GM12878 (cell line): ENCODE measurements at regions not wholly inside any gene's neighbourhood (a gene's known extent, or its start where the extent isn't known, plus 50 kb on each side); places are given as distances from the start of the nearest gene placed in this dataset.

ENCODE experiments used
- ATAC-seq: fragments of 200-7000 bp; cut with Tn5 transposase; 3 replicates; pipeline ENCODE4 v1.9.1; 2020; ENCODE audit warnings: mild to moderate bottlenecking, moderate library complexity
- BruUV-seq: library from RNA; stranded (reverse); fragments of 400-500 nt; replicated peaks from 2 replicates; lab custom pipeline; 2021; lab: Mats Ljungman, UMichigan
- CTCF ChIA-PET: fragments of 300-600 bp; sonication (Branson Sonifier 250); formaldehyde crosslinking; extraction: SDS; loops from one replicate; lab custom pipeline; 2021; ENCODE audit warnings: inconsistent platforms; lab: Yijun Ruan, JAX
- POLR2A ChIA-PET: fragments of 350-600 bp; formaldehyde crosslinking; extraction: SDS; loops from one replicate; lab custom pipeline; 2021; ENCODE audit warnings: inconsistent platforms; lab: Charles Lee
- RAD21 ChIA-PET: fragments of 300-600 bp; sonication (Branson Sonifier 250); formaldehyde crosslinking; loops from one replicate; lab custom pipeline; 2023; ENCODE audit warnings: antibody characterized with exemption; ENCODE audit not compliant: unreplicated experiment; lab: Charles Lee
- SMC1A ChIA-PET: fragments of 300-600 bp; sonication (Branson Sonifier 250); formaldehyde crosslinking; loops from one replicate; lab custom pipeline; 2023; ENCODE audit not compliant: unreplicated experiment, uncharacterized antibody; lab: Charles Lee
- DNase-seq: peaks from one replicate; pipeline ENCODE4 v3.0.0-alpha.2; 2011; ENCODE audit warnings: low read depth, low spot score
- FAIRE-seq: peaks from 3 replicates; lab custom pipeline; 2011; peaks lifted over from hg19 to GRCh38; lab: Jason Lieb, UNC
- H2AFZ ChIP-seq: 2 replicates; pipeline ENCODE4 v1.6.0; 2011; ENCODE audit warnings: low read depth, low read length, control low read depth; ENCODE audit not compliant: control insufficient read depth
- H3K27ac ChIP-seq: 2 replicates; pipeline ENCODE4 v1.5.1; 2011; ENCODE audit warnings: control low read depth; ENCODE audit not compliant: control insufficient read depth, insufficient read depth
- H3K27me3 ChIP-seq, 2 experiments: replicated peaks in 1 of 2; 2 replicates each; pipeline versions ENCODE4 v1.6.0 to v1.6.1; 2011; ENCODE audit warnings: low read length in 1 of 2; ENCODE audit not compliant: control insufficient read depth in 2 of 2, insufficient read depth in 2 of 2
- H3K36me3 ChIP-seq, 2 experiments: 2 replicates each; pipeline ENCODE4 v1.5.1; 2011; ENCODE audit warnings: low read length in 1 of 2; ENCODE audit not compliant: control insufficient read depth in 2 of 2, insufficient read depth in 2 of 2
- H3K4me1 ChIP-seq: 2 replicates; pipeline ENCODE4 v1.6.1; 2011; ENCODE audit warnings: mild to moderate bottlenecking, low read length, moderate library complexity, mixed read lengths; ENCODE audit not compliant: control insufficient read depth, insufficient read depth
- H3K4me2 ChIP-seq: 2 replicates; pipeline ENCODE4 v1.6.0; 2011; ENCODE audit warnings: control low read depth; ENCODE audit not compliant: control insufficient read depth, insufficient read depth
- H3K4me3 ChIP-seq: fragments of 200-600 bp; sonication (generic); 2 replicates; pipeline ENCODE4 v1.5.1; 2016
- H3K79me2 ChIP-seq: 2 replicates; pipeline ENCODE4 v1.6.0; 2011; ENCODE audit warnings: low read length; ENCODE audit not compliant: control insufficient read depth, insufficient read depth
- H3K9ac ChIP-seq: 2 replicates; pipeline ENCODE4 v1.8.0; 2011; ENCODE audit warnings: low read length, control low read depth, mixed read lengths; ENCODE audit not compliant: control insufficient read depth, insufficient read depth
- H3K9me3 ChIP-seq: replicated peaks from 3 replicates; pipeline ENCODE4 v1.5.1; 2011; ENCODE audit warnings: mild to moderate bottlenecking, low read length; ENCODE audit not compliant: control insufficient read depth, insufficient read depth
- H4K20me1 ChIP-seq: 2 replicates; pipeline ENCODE4 v1.6.0; 2011; ENCODE audit not compliant: control insufficient read depth, insufficient read depth
- ATF7 ChIP-seq: fragments of 450-650 bp; IDR thresholded peaks from 2 replicates; pipeline ENCODE4 v1.6.1; 2016; ENCODE audit warnings: low read depth, mild to moderate bottlenecking
- CHD1 ChIP-seq: IDR thresholded peaks from 2 replicates; pipeline ENCODE4 v1.6.1; 2012; ENCODE audit warnings: low read depth, low read length, improper control_type of control experiment
- CREM ChIP-seq: IDR thresholded peaks from 2 replicates; pipeline ENCODE4 v1.6.1; 2014; ENCODE audit warnings: antibody characterized with exemption, low read depth
- MEF2B ChIP-seq: fragments of 450-650 bp; IDR thresholded peaks from 2 replicates; pipeline ENCODE4 v1.6.1; 2018; ENCODE audit warnings: mild to moderate bottlenecking, moderate library complexity; ENCODE audit not compliant: partially characterized antibody, poor library complexity, severe bottlenecking
- POU2F2 ChIP-seq: IDR thresholded peaks from 3 replicates; pipeline ENCODE4 v1.6.1; 2011; ENCODE audit warnings: low read depth, mild to moderate bottlenecking, low read length, borderline replicate concordance
- RFX5 ChIP-seq: IDR thresholded peaks from 2 replicates; pipeline ENCODE4 v1.6.1; 2011; ENCODE audit warnings: low read depth, low read length, improper control_type of control experiment
- RUNX3 ChIP-seq: IDR thresholded peaks from 2 replicates; pipeline ENCODE4 v1.6.1; 2012; ENCODE audit warnings: low read length, inconsistent platforms
- SP1 ChIP-seq: IDR thresholded peaks from one replicate; pipeline ENCODE4 v1.6.1; 2011; ENCODE audit warnings: low read depth, low read length
- YY1 ChIP-seq: IDR thresholded peaks from 2 replicates; pipeline ENCODE4 v1.6.1; 2011; ENCODE audit warnings: low read depth, mild to moderate bottlenecking, low read length
- WGBS: methylation state at CpG from one replicate; pipeline ENCODE4 v1.1.6; 2016; ENCODE audit warnings: low lambda C conversion rate; ENCODE audit not compliant: insufficient replicate concordance, insufficient coverage; ENCODE audit errors: missing lambda C conversion rate; 5-methylcytosine and 5-hydroxymethylcytosine counted together
- in situ Hi-C: fragments of 300-500 bp; cut with MboI; formaldehyde crosslinking; loops from 9 replicates; pipeline ENCODE4 v1.14.3; 2018; ENCODE audit warnings: mixed read lengths
- intact Hi-C: fragments of 100-400 bp; cut with micrococcal nuclease; formaldehyde crosslinking; loops from one replicate; pipeline ENCODE4 v1.14.2; 2022; ENCODE audit not compliant: unreplicated experiment
- TF ChIP-seq, protein P1 (sequence below): fragments of 450-650 bp; IDR thresholded peaks from 2 replicates; pipeline ENCODE4 v1.6.1; 2016; ENCODE audit warnings: mild to moderate bottlenecking

DNA sequence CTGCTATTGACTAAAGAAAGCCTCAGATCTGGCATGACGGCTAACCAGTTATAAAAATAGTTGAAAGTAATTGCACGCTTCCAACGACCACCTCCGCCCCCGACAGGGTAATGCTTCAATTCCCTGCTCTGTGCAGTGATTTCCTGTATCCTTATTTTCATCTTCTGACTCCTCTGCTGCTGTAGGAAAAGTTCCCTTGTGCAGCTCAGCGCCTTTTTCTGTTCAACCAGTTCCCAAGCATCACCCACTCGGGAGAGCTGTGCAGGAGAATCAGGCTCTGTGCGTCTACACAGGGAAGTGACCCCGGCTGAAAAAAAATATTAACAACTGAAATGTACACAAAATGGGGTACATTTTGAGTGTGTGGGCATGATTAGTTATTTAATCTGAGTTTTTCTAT lies 91.3 kb upstream of the COPS8 start:
- in situ Hi-C loops = no loop called here
- H3K79me2 ChIP-seq = no peaks in the 10 kb centered on the region
- POLR2A ChIA-PET = no interaction called here
- no peak for TF ChIP-seq ATF7
- no peak for TF ChIP-seq CREM
- no peak for TF ChIP-seq CHD1
- TF ChIP-seq, protein P1, sequence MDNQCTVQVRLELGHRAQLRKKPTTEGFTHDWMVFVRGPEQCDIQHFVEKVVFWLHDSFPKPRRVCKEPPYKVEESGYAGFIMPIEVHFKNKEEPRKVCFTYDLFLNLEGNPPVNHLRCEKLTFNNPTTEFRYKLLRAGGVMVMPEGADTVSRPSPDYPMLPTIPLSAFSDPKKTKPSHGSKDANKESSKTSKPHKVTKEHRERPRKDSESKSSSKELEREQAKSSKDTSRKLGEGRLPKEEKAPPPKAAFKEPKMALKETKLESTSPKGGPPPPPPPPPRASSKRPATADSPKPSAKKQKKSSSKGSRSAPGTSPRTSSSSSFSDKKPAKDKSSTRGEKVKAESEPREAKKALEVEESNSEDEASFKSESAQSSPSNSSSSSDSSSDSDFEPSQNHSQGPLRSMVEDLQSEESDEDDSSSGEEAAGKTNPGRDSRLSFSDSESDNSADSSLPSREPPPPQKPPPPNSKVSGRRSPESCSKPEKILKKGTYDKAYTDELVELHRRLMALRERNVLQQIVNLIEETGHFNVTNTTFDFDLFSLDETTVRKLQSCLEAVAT = no peak
- TF ChIP-seq RUNX3 = no peak
- no peak for TF ChIP-seq SP1
- no peak for TF ChIP-seq YY1
- TF ChIP-seq RFX5 = no peak
- TF ChIP-seq MEF2B = no peak
- TF ChIP-seq POU2F2 = no peak
- TF ChIP-seq, all 136 proteins: peak for 0
- Histone ChIP-seq H3K4me1 (no peaks in the 10 kb centered on the region), H3K4me2 (no peak overlapping the region), H3K9ac (no peak overlapping the region), H3K4me3 (no peak overlapping the region), H2AFZ (no peak overlapping the region), H4K20me1 (no peaks in the 10 kb centered on the region), H3K36me3 (no peaks in the 10 kb centered on the region), H3K9me3 (no peaks in the 10 kb centered on the region), H3K27me3 (peaks cover 0 to 5% of the 10 kb centered on the region in 2 experiments; a peak in 2 of 4 replicates), H3K27ac (no peak overlapping the region)
- DNase-seq (no peak), FAIRE-seq (no peak), ATAC-seq (no peak)
- BruUV-seq = no TSS peak
- intact Hi-C loops = no loop called here
- CTCF ChIA-PET = no interaction called here
- RAD21 ChIA-PET = no interaction called here
- WGBS = 30% methylated on average over 9 of the region's 9 CpGs
- SMC1A ChIA-PET = no interaction called here
